ENCODE measurements at regions not wholly inside any gene's neighbourhood (a gene's known extent, or its start where the extent isn't known, plus 50 kb on each side); places are given as distances from the start of the nearest gene placed in this dataset.
A peak's percentile ranks its signal among the peaks of the same experiment; 100 is the strongest.

DNA sequence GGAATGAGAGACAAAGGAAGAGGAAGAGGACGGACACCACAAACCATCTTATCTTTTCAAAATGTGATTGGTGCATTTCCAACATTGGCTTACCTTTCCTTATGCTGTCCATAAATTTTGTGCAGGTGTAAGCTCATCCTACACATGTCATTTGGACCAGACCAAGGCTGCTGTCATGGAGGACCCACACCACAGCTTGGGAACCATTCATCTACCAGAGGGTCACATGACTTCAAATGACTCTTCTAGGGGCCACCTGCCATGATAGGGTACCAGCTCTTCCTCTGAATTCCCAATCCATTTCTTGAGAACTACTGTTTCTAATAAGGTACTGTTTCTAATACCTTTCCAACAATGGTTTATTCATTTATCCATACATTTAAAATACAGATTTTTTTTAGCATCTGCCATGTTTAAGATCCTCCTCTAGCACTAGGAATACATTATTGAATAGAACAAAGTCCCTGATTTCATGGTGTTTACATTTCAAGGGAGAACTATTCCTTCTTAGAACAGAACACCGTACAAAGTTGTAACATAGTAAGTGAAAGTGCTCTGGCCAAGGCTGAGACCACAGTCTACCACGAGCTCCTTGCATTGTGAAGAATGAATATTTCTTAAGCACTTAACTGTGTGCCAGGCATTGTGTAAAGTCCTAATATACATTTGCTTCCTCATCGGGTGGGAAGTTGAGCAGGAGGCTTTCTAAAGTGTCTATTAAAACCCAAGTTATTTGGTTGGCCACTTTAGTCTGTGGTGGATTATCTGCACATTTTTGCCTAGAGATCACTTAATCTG lies 246.1 kb upstream of the FN1 start:
- 68% methylated on average over 4 of the region's 4 CpGs for WGBS (ENCODE audit: insufficient coverage, low coverage, missing lambda C conversion rate)
- H3K27me3 ChIP-seq (ENCODE audit: control insufficient read depth in 2 of 2, insufficient read depth in 2 of 2, low read length in 2 of 2) = no peaks in the 10 kb centered on the region
- H3K9ac ChIP-seq (ENCODE audit: insufficient read depth in 1 of 2, low read depth in 2 of 2, low read length in 2 of 2) = no peak overlapping the region
- ATAC-seq = no peak
- no peak overlapping the region for H3K4me2 ChIP-seq (ENCODE audit: insufficient read depth, low read length)
- H2AFZ ChIP-seq (ENCODE audit: low read depth, low read length) = no peak overlapping the region
- ChIA-PET POLR2A (no interaction called here), CTCF (ENCODE audit: low intra/inter-chr PET ratio) (no interaction called here)
- no peak overlapping the region for H3K4me3 ChIP-seq
- no TSS peak for BruUV-seq (replicated peaks)
- intact Hi-C loops (cut with micrococcal nuclease) (no loop called here), in situ Hi-C loops (cut with MboI) (no loop called here)
- FAIRE-seq = no peak
- TF ChIP-seq PHB2 (IDR thresholded peaks at IDR 0.05; ENCODE audit: low read depth) (no peak), WHSC1 (IDR thresholded peaks at IDR 0.05; ENCODE audit: low read length) (no peak)
- TF ChIP-seq, protein P1, sequence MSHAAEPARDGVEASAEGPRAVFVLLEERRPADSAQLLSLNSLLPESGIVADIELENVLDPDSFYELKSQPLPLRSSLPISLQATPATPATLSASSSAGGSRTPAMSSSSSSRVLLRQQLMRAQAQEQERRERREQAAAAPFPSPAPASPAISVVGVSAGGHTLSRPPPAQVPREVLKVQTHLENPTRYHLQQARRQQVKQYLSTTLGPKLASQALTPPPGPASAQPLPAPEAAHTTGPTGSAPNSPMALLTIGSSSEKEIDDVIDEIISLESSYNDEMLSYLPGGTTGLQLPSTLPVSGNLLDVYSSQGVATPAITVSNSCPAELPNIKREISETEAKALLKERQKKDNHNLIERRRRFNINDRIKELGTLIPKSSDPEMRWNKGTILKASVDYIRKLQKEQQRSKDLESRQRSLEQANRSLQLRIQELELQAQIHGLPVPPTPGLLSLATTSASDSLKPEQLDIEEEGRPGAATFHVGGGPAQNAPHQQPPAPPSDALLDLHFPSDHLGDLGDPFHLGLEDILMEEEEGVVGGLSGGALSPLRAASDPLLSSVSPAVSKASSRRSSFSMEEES (CRISPR knock-in tag; IDR thresholded peaks at IDR 0.05) = peak; percentile 36
- H3K4me1 ChIP-seq (replicated peaks in 1 of 2; ENCODE audit: control insufficient read depth in 2 of 2, insufficient read depth in 2 of 2, low read length in 2 of 2) = no peaks in the 10 kb centered on the region
- H4K20me1 ChIP-seq (replicated peaks; ENCODE audit: control insufficient read depth, insufficient read depth, low read length) = no peaks in the 10 kb centered on the region
- no peaks in the 10 kb centered on the region for H3K9me3 ChIP-seq (replicated peaks; ENCODE audit: control insufficient read depth, insufficient read depth, low read depth, low read length)
- no peak for DNase-seq (ENCODE audit: extremely low read depth in 1 of 4, low spot score in 3 of 4)
- H3K79me2 ChIP-seq (ENCODE audit: control insufficient read depth, insufficient read depth, low read length) = no peaks in the 10 kb centered on the region
- H3K9me1 ChIP-seq (ENCODE audit: control insufficient read depth, insufficient read depth, low read length) = no peaks in the 10 kb centered on the region
- H3K27ac ChIP-seq (ENCODE audit: extremely low read depth, low read depth, low read length) = no peak overlapping the region
- H3K36me3 ChIP-seq (ENCODE audit: control insufficient read depth, insufficient read depth, low read length) = no peaks in the 10 kb centered on the region
